ENCODE measurements at regions not wholly inside any gene's neighbourhood (a gene's known extent, or its start where the extent isn't known, plus 50 kb on each side); places are given as distances from the start of the nearest gene placed in this dataset.

DNA sequence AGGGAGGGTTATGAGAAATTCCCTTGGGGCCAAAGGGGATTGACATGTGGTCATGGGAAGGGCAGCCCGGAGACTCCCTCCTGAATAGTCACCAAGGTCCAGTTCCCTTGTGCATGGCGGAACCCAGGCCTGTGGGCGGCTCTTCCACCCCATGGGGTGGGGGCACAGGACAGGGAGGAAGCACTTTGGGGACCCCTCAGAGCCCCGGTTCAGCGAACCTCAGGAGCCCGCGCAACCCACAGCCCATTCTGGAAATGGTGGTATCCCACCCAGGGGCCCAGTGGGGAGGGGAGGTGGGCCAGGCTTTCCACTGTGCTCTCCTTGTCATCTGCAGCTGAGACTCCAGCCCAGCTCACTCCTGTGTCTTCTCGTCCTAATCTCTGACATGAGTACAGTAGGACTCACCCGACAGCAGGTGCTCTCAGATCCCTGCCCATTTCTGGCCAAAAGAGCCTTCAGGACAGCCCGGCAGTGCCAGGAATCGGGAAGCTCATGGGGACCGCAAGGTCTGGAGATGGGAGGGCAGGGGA is 255.2 kb upstream of the SFSWAP start:
- no peak for DNase-seq
- peaks cover 46% of the 10 kb centered on the region for H3K27me3 Mint-ChIP-seq (ENCODE audit: low read depth, poor library complexity)
- TF ChIP-seq, protein P1, sequence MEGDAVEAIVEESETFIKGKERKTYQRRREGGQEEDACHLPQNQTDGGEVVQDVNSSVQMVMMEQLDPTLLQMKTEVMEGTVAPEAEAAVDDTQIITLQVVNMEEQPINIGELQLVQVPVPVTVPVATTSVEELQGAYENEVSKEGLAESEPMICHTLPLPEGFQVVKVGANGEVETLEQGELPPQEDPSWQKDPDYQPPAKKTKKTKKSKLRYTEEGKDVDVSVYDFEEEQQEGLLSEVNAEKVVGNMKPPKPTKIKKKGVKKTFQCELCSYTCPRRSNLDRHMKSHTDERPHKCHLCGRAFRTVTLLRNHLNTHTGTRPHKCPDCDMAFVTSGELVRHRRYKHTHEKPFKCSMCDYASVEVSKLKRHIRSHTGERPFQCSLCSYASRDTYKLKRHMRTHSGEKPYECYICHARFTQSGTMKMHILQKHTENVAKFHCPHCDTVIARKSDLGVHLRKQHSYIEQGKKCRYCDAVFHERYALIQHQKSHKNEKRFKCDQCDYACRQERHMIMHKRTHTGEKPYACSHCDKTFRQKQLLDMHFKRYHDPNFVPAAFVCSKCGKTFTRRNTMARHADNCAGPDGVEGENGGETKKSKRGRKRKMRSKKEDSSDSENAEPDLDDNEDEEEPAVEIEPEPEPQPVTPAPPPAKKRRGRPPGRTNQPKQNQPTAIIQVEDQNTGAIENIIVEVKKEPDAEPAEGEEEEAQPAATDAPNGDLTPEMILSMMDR (IDR thresholded peaks at IDR 0.05), result no peak
- peaks cover 14% of the 10 kb centered on the region for H3K9me3 Mint-ChIP-seq
- H3K27ac Mint-ChIP-seq, result no peak overlapping the region
- no peaks in the 10 kb centered on the region for H3K36me3 Mint-ChIP-seq (ENCODE audit: low read depth)
- H3K4me3 Mint-ChIP-seq, result no peak overlapping the region
- H3K4me1 Mint-ChIP-seq, result peaks cover 8% of the 10 kb centered on the region

- TF ChIP-seq, protein P1 (IDR thresholded peaks at IDR 0.05), result no peak
- Mint-ChIP-seq H3K36me3 (ENCODE audit: low read depth) (no peaks in the 10 kb centered on the region), H3K9me3 (peaks cover 8% of the 10 kb centered on the region), H3K27me3 (ENCODE audit: low read depth, poor library complexity) (peaks cover 42% of the 10 kb centered on the region), H3K4me3 (no peak overlapping the region), H3K27ac (no peak overlapping the region), H3K4me1 (peaks cover 8% of the 10 kb centered on the region)
- DNase-seq, result no peak
Measured at GRCh38 chr12:131456301-131457027, 254.4 kb upstream of the SFSWAP start.

DNA sequence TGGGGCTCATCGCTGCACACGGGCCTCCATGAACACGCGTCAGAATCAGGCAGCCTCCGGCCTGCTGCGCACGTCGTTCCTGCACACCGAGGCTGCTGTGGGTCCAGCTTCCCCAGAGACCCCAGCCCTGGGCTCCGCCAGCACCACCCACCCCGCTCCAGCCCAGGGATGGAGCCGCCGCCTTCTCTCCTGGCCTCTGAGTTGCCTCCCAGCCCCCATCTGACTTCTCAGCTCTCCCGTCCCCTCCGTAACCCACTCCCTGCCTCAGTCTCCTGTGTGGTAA is 253.9 kb upstream of the SFSWAP start:
- no peak overlapping the region for H3K4me3 Mint-ChIP-seq
- no peaks in the 10 kb centered on the region for H3K36me3 Mint-ChIP-seq (ENCODE audit: low read depth)
- TF ChIP-seq, protein P1 (IDR thresholded peaks at IDR 0.05), result no peak
- H3K4me1 Mint-ChIP-seq, result peaks cover 8% of the 10 kb centered on the region
- no peak overlapping the region for H3K27ac Mint-ChIP-seq
- no peak for DNase-seq
- peaks cover 5% of the 10 kb centered on the region for H3K9me3 Mint-ChIP-seq
- H3K27me3 Mint-ChIP-seq (ENCODE audit: low read depth, poor library complexity), result peaks cover 46% of the 10 kb centered on the region

GRCh38 chr12:131457331-131458047 is 253.4 kb upstream of the SFSWAP start:
- TF ChIP-seq, protein P1 (IDR thresholded peaks at IDR 0.05), result no peak
- Mint-ChIP-seq H3K9me3 (peaks cover 6% of the 10 kb centered on the region), H3K27ac (no peak overlapping the region), H3K27me3 (ENCODE audit: low read depth, poor library complexity) (peaks cover 40% of the 10 kb centered on the region), H3K4me1 (peaks cover 3% of the 10 kb centered on the region), H3K36me3 (ENCODE audit: low read depth) (no peaks in the 10 kb centered on the region), H3K4me3 (no peak overlapping the region)
- DNase-seq, result no peak

- Mint-ChIP-seq H3K4me3 (no peak overlapping the region), H3K9me3 (peaks cover 9% of the 10 kb centered on the region), H3K4me1 (no peaks in the 10 kb centered on the region), H3K27ac (no peak overlapping the region), H3K27me3 (ENCODE audit: low read depth, poor library complexity) (peaks cover 39% of the 10 kb centered on the region), H3K36me3 (ENCODE audit: low read depth) (no peaks in the 10 kb centered on the region)
- TF ChIP-seq, protein P1 (IDR thresholded peaks at IDR 0.05), result no peak
- DNase-seq, result no peak
Measured at GRCh38 chr12:131458048-131458374, 252.9 kb upstream of the SFSWAP start.
